ENCODE measurements at regions not wholly inside any gene's neighbourhood (a gene's known extent, or its start where the extent isn't known, plus 50 kb on each side); places are given as distances from the start of the nearest gene placed in this dataset.

GRCh38 chr21:36232641-36233040 is 76.0 kb downstream of the DOP1B start:
- TF ChIP-seq CTCF (IDR thresholded peaks at IDR 0.05) = no peak
- TF ChIP-seq EZH2 (IDR thresholded peaks at IDR 0.05; ENCODE audit: borderline replicate concordance, insufficient read depth, low read depth, low read length, poor library complexity, severe bottlenecking) = no peak
- DNase-seq = no peak
- no peak overlapping the region for H3K27ac Mint-ChIP-seq
- Histone ChIP-seq H2AFZ (ENCODE audit: insufficient read depth, low read depth, low read length, poor library complexity, severe bottlenecking) (no peak overlapping the region), H3K27ac (ENCODE audit: low read length in 2 of 2) (no peak overlapping the region), H3K9ac (ENCODE audit: low read length) (no peak overlapping the region), H3K36me3 (replicated peaks in 1 of 2; ENCODE audit: control extremely low read depth in 1 of 2, control insufficient read depth in 1 of 2, extremely low read depth in 1 of 2, insufficient read depth in 2 of 2, low read length in 1 of 2) (peaks cover 4 to 65% of the 10 kb centered on the region in 2 experiments), H3K27me3 (replicated peaks in 1 of 4; ENCODE audit: control extremely low read depth in 1 of 4, control insufficient read depth in 3 of 4, insufficient read depth in 4 of 4, low read length in 3 of 4) (no peaks in the 10 kb centered on the region), H3K4me1 (ENCODE audit: control insufficient read depth in 2 of 2, insufficient read depth in 2 of 2, low read length in 2 of 2) (peaks cover 7 to 22% of the 10 kb centered on the region in 2 donors), H4K20me1 (ENCODE audit: control insufficient read depth, insufficient read depth, low read length, poor library complexity, severe bottlenecking) (no peaks in the 10 kb centered on the region), H3K4me2 (replicated peaks; ENCODE audit: low read depth, low read length, poor library complexity, severe bottlenecking) (no peak overlapping the region), H3K4me3 (ENCODE audit: control extremely low read depth in 1 of 5, extremely low read depth in 1 of 5, insufficient read depth in 1 of 5, low read depth in 2 of 5, low read length in 4 of 5) (no peak overlapping the region), H3K79me2 (ENCODE audit: control insufficient read depth, insufficient read depth, low read length) (peaks cover 23% of the 10 kb centered on the region), H3K9me3 (ENCODE audit: control extremely low read depth in 1 of 3, control insufficient read depth in 2 of 3, insufficient read depth in 1 of 3, low read length in 2 of 3) (no peaks in the 10 kb centered on the region)
- intact Hi-C loops (cut with micrococcal nuclease) = no loop called here
- WGBS (ENCODE audit: insufficient coverage) = 92% methylated on average over 9 of the region's 9 CpGs
- H3K4me3 Mint-ChIP-seq = no peak overlapping the region
- CTCF ChIA-PET = no interaction called here
- peaks cover 26% of the 10 kb centered on the region for H3K4me1 Mint-ChIP-seq
- no peaks in the 10 kb centered on the region for H3K27me3 Mint-ChIP-seq
- no peaks in the 10 kb centered on the region for H3K9me3 Mint-ChIP-seq (ENCODE audit: insufficient read depth)
- POLR2A ChIA-PET = no interaction called here
- ATAC-seq (ENCODE audit: low read depth) = no peak

GRCh38 chr21:36235058-36235582 is 78.5 kb downstream of the DOP1B start:
- Mint-ChIP-seq H3K27ac (no peak overlapping the region), H3K27me3 (no peaks in the 10 kb centered on the region)
- intact Hi-C loops (cut with micrococcal nuclease) = no loop called here

More at GRCh38 chr21:36235058-36235582, 78.5 kb downstream of the DOP1B start:
- peaks cover 26% of the 10 kb centered on the region for H3K4me1 Mint-ChIP-seq
- no peak overlapping the region for H3K4me2 ChIP-seq (replicated peaks; ENCODE audit: low read depth, low read length, poor library complexity, severe bottlenecking)
- H3K36me3 ChIP-seq (replicated peaks in 1 of 2; ENCODE audit: control extremely low read depth in 1 of 2, control insufficient read depth in 1 of 2, extremely low read depth in 1 of 2, insufficient read depth in 2 of 2, low read length in 1 of 2) = peaks cover 3 to 70% of the 10 kb centered on the region in 2 experiments
- no peak for DNase-seq
- H4K20me1 ChIP-seq (ENCODE audit: control insufficient read depth, insufficient read depth, low read length, poor library complexity, severe bottlenecking) = no peaks in the 10 kb centered on the region
- no peak overlapping the region for H3K4me3 ChIP-seq (ENCODE audit: control extremely low read depth in 1 of 5, extremely low read depth in 1 of 5, insufficient read depth in 1 of 5, low read depth in 2 of 5, low read length in 4 of 5)
- peaks cover 23% of the 10 kb centered on the region for H3K79me2 ChIP-seq (ENCODE audit: control insufficient read depth, insufficient read depth, low read length)
- H3K27ac ChIP-seq (ENCODE audit: low read length in 2 of 2) = no peak overlapping the region
- H2AFZ ChIP-seq (ENCODE audit: insufficient read depth, low read depth, low read length, poor library complexity, severe bottlenecking) = no peak overlapping the region
- no peaks in the 10 kb centered on the region for H3K9me3 ChIP-seq (ENCODE audit: control extremely low read depth in 1 of 3, control insufficient read depth in 2 of 3, insufficient read depth in 1 of 3, low read length in 2 of 3)
- H3K9ac ChIP-seq (ENCODE audit: low read length) = no peak overlapping the region
- no peak overlapping the region for H3K4me3 Mint-ChIP-seq
- TF ChIP-seq EZH2 (IDR thresholded peaks at IDR 0.05; ENCODE audit: borderline replicate concordance, insufficient read depth, low read depth, low read length, poor library complexity, severe bottlenecking) (no peak), CTCF (IDR thresholded peaks at IDR 0.05) (no peak)
- no peak for ATAC-seq (ENCODE audit: low read depth)
- H3K4me1 ChIP-seq (ENCODE audit: control insufficient read depth in 2 of 2, insufficient read depth in 2 of 2, low read length in 2 of 2) = peaks cover 7 to 22% of the 10 kb centered on the region in 2 donors
- no peaks in the 10 kb centered on the region for H3K9me3 Mint-ChIP-seq (ENCODE audit: insufficient read depth)
- ChIA-PET CTCF (interaction anchor here (1.6 to 1.7 kb wide), 2 partner anchors 25 to 98 kb away, joined by 4 read pairs; no protein-coding TSS in a partner anchor), POLR2A (interaction anchor here (0.6 to 0.7 kb wide), 3 partner anchors 19 to 74 kb away, joined by 3 to 11 read pairs (median 5); no protein-coding TSS in a partner anchor)
- 100% methylated on average over 3 of the region's 8 CpGs for WGBS (ENCODE audit: insufficient coverage)
- no peaks in the 10 kb centered on the region for H3K27me3 ChIP-seq (replicated peaks in 1 of 4; ENCODE audit: control extremely low read depth in 1 of 4, control insufficient read depth in 3 of 4, insufficient read depth in 4 of 4, low read length in 3 of 4)

All from B cell (primary cell).